HG03095 (cell line): ENCODE measurements at regions not wholly inside any gene's neighbourhood (a gene's known extent, or its start where the extent isn't known, plus 50 kb on each side); places are given as distances from the start of the nearest gene placed in this dataset.
"Not testable (repeated sequence)": the region's sequence is repeated elsewhere in the genome, so short reads cannot be mapped to it uniquely, and the experiment has no call there.

Experiments used
- ATAC-seq: cut with Tn5 transposase; IDR thresholded peaks from one replicate; pipeline ENCODE4 v1.9.1; 2021; ENCODE audit warnings: moderate library complexity; ENCODE audit not compliant: unreplicated experiment

- no peak for ATAC-seq
These were observed 187.1 kb upstream of the HAAO start for GRCh38 chr2:42979416-42979869.

GRCh38 chr2:42978887-42979415 lies 186.6 kb upstream of the HAAO start:
- ATAC-seq = no peak

GRCh38 chr2:42978175-42978886 lies 185.9 kb upstream of the HAAO start:
- no peak for ATAC-seq

- ATAC-seq = no peak
These were observed 185.1 kb upstream of the HAAO start for GRCh38 chr2:42977270-42978174.

GRCh38 chr2:42976351-42976750 lies 184.0 kb upstream of the HAAO start:
- ATAC-seq = no peak

- ATAC-seq = no peak
These were observed 182.6 kb upstream of the HAAO start for GRCh38 chr2:42974721-42975717.

- no peak for ATAC-seq
These were observed 181.9 kb upstream of the HAAO start for GRCh38 chr2:42974169-42974720.

GRCh38 chr2:42973726-42974125 lies 181.3 kb upstream of the HAAO start:
- no peak for ATAC-seq

GRCh38 chr2:42972933-42973516 lies 180.6 kb upstream of the HAAO start:
- not testable (repeated sequence) for ATAC-seq

- ATAC-seq = no peak
These were observed 179.8 kb upstream of the HAAO start for GRCh38 chr2:42971947-42972736.

- ATAC-seq = no peak
These were observed 179.0 kb upstream of the HAAO start for GRCh38 chr2:42971381-42971780.

- no peak for ATAC-seq
These were observed 177.8 kb upstream of the HAAO start for GRCh38 chr2:42970151-42970550.

- no peak for ATAC-seq
These were observed 177.1 kb upstream of the HAAO start for GRCh38 chr2:42969231-42970150.

- ATAC-seq = no peak
These were observed 175.7 kb upstream of the HAAO start for GRCh38 chr2:42967959-42968674.

GRCh38 chr2:42965910-42966309 lies 173.5 kb upstream of the HAAO start:
- no peak for ATAC-seq

GRCh38 chr2:42965196-42965595 lies 172.8 kb upstream of the HAAO start:
- no peak for ATAC-seq

GRCh38 chr2:42964439-42965083 lies 172.2 kb upstream of the HAAO start:
- no peak for ATAC-seq
